Colonic mucosa (tissue), 4 donors: ENCODE measurements at regions not wholly inside any gene's neighbourhood (a gene's known extent, or its start where the extent isn't known, plus 50 kb on each side); places are given as distances from the start of the nearest gene placed in this dataset.

ENCODE experiments used
- DNase-seq: peaks from one replicate; pipeline ENCODE4 v3.0.0-alpha.2; 2020
- H3K27ac ChIP-seq: fragments of 200-600 bp; one replicate; pipeline ENCODE4 v1.8.0; 2021
- H3K27me3 ChIP-seq: fragments of 200-600 bp; one replicate; pipeline ENCODE4 v1.8.0; 2021
- H3K36me3 ChIP-seq: fragments of 200-600 bp; one replicate; pipeline ENCODE4 v1.8.0; 2021
- H3K4me1 ChIP-seq: fragments of 200-600 bp; one replicate; pipeline ENCODE4 v1.8.0; 2021; ENCODE audit warnings: mild to moderate bottlenecking
- H3K4me3 ChIP-seq: fragments of 200-600 bp; one replicate; pipeline ENCODE4 v1.8.0; 2021
- H3K9ac ChIP-seq, 2 donors: one replicate each; pipeline ENCODE4 v1.7.0; 2013; ENCODE audit warnings: control low read depth in 2 of 2, low read depth in 2 of 2, low read length in 2 of 2
- H3K9me3 ChIP-seq: fragments of 200-600 bp; one replicate; pipeline ENCODE4 v1.8.0; 2021
- CTCF ChIP-seq: fragments of 200-600 bp; IDR thresholded peaks from one replicate; pipeline ENCODE4 v1.8.0; 2022; ENCODE audit warnings: antibody characterized with exemption, mild to moderate bottlenecking
- intact Hi-C: fragments of 100-400 bp; cut with DNase I; formaldehyde crosslinking; loops from one replicate; pipeline ENCODE4 v1.14.1; 2022
- donor health status: healthy.
- donor health status: DM: no; HTN: no; CAD: no.
- donor health status: DM: no; HTN: no; CAD: no.

GRCh38 chr1:83796409-83796808 is 202.5 kb downstream of the TTLL7 start:
- Histone ChIP-seq H3K36me3 (no peaks in the 10 kb centered on the region), H3K4me3 (no peak overlapping the region), H3K27me3 (no peaks in the 10 kb centered on the region), H3K9ac (no peak overlapping the region), H3K4me1 (no peaks in the 10 kb centered on the region), H3K27ac (no peak overlapping the region), H3K9me3 (no peaks in the 10 kb centered on the region)
- no peak for TF ChIP-seq CTCF
- DNase-seq = no peak
- intact Hi-C loops = no loop called here

GRCh38 chr1:83794384-83794783 is 204.5 kb downstream of the TTLL7 start:
- Histone ChIP-seq H3K27me3 (no peaks in the 10 kb centered on the region), H3K4me1 (no peaks in the 10 kb centered on the region), H3K36me3 (no peaks in the 10 kb centered on the region), H3K9ac (no peak overlapping the region), H3K27ac (no peak overlapping the region), H3K4me3 (no peak overlapping the region), H3K9me3 (no peaks in the 10 kb centered on the region)
- TF ChIP-seq CTCF = no peak
- DNase-seq = no peak
- intact Hi-C loops = no loop called here

GRCh38 chr1:83791821-83792437 is 207.0 kb downstream of the TTLL7 start:
- no peak for DNase-seq
- no peaks in the 10 kb centered on the region for H3K9me3 ChIP-seq
- H3K27ac ChIP-seq = no peak overlapping the region
- H3K27me3 ChIP-seq = no peaks in the 10 kb centered on the region
- no peaks in the 10 kb centered on the region for H3K4me1 ChIP-seq
- no peak for TF ChIP-seq CTCF
- H3K9ac ChIP-seq = no peak overlapping the region
- intact Hi-C loops = no loop called here
- no peaks in the 10 kb centered on the region for H3K36me3 ChIP-seq
- H3K4me3 ChIP-seq = no peak overlapping the region

- Histone ChIP-seq H3K9me3 (no peaks in the 10 kb centered on the region), H3K27ac (no peak overlapping the region), H3K4me1 (no peaks in the 10 kb centered on the region), H3K4me3 (no peak overlapping the region), H3K27me3 (no peaks in the 10 kb centered on the region), H3K36me3 (no peaks in the 10 kb centered on the region), H3K9ac (no peak overlapping the region)
- DNase-seq = no peak
- TF ChIP-seq CTCF = no peak
- intact Hi-C loops = no loop called here
Measured at GRCh38 chr1:83790446-83790845, 208.5 kb downstream of the TTLL7 start.

- no peaks in the 10 kb centered on the region for H3K9me3 ChIP-seq
- no peak for DNase-seq
- no peak for TF ChIP-seq CTCF
- H3K36me3 ChIP-seq = no peaks in the 10 kb centered on the region
- no peak overlapping the region for H3K4me3 ChIP-seq
- intact Hi-C loops = no loop called here
- H3K27me3 ChIP-seq = no peaks in the 10 kb centered on the region
- H3K4me1 ChIP-seq = no peaks in the 10 kb centered on the region
- H3K9ac ChIP-seq = no peak overlapping the region
- H3K27ac ChIP-seq = no peak overlapping the region
Measured at GRCh38 chr1:83787246-83787998, 211.5 kb downstream of the TTLL7 start.
